ENCODE measurements at regions not wholly inside any gene's neighbourhood (a gene's known extent, or its start where the extent isn't known, plus 50 kb on each side); places are given as distances from the start of the nearest gene placed in this dataset.
"Not testable (repeated sequence)": the region's sequence is repeated elsewhere in the genome, so short reads cannot be mapped to it uniquely, and the experiment has no call there.

- intact Hi-C loops (cut with DNase I, micrococcal nuclease), result no loop called here
- ATAC-seq (peak; percentile 89), DNase-seq (no peak)
These were observed 306.0 kb downstream of the MTX2 start for GRCh38 chr2:176575237-176575744.

GRCh38 chr2:176577054-176577453 is 307.8 kb downstream of the MTX2 start:
- ATAC-seq, result no peak
- DNase-seq, result no peak
- intact Hi-C loops (cut with DNase I, micrococcal nuclease), result no loop called here

- ATAC-seq; intact Hi-C loops (cut with DNase I, micrococcal nuclease); DNase-seq: not testable (repeated sequence)
These were observed 309.1 kb downstream of the MTX2 start for GRCh38 chr2:176578292-176578691.

- peak in 1 of 2 donors; percentile 21 for DNase-seq
- peak; percentile 84 for ATAC-seq
These were observed 310.4 kb downstream of the MTX2 start for GRCh38 chr2:176579608-176580007.

GRCh38 chr2:176581557-176582165 is 312.4 kb downstream of the MTX2 start:
- intact Hi-C loops (cut with DNase I, micrococcal nuclease), result no loop called here
- no peak for ATAC-seq

More at GRCh38 chr2:176579608-176580007, 310.4 kb downstream of the MTX2 start:
- intact Hi-C loops (cut with DNase I, micrococcal nuclease), result no loop called here

GRCh38 chr2:176582176-176582575 is 312.9 kb downstream of the MTX2 start:
- intact Hi-C loops (cut with DNase I, micrococcal nuclease), result no loop called here
- DNase-seq, result no peak
- no peak for ATAC-seq

More at GRCh38 chr2:176581557-176582165, 312.4 kb downstream of the MTX2 start:
- no peak for DNase-seq

GRCh38 chr2:176582990-176583481 is 313.8 kb downstream of the MTX2 start:
- intact Hi-C loops (cut with DNase I, micrococcal nuclease), result no loop called here
- no peak for ATAC-seq
- no peak for DNase-seq

- intact Hi-C loops (cut with DNase I, micrococcal nuclease), result no loop called here
- ATAC-seq (peak; percentile 47), DNase-seq (peak in 1 of 2 donors; percentile 15)
These were observed 314.4 kb downstream of the MTX2 start for GRCh38 chr2:176583607-176584006.

- DNase-seq (no peak), ATAC-seq (peak; percentile 80)
- intact Hi-C loops (cut with DNase I, micrococcal nuclease), result no loop called here
These were observed 315.1 kb downstream of the MTX2 start for GRCh38 chr2:176584333-176584732.

- intact Hi-C loops (cut with DNase I, micrococcal nuclease), result no loop called here
- no peak for DNase-seq
- no peak for ATAC-seq
These were observed 316.0 kb downstream of the MTX2 start for GRCh38 chr2:176585291-176585690.

- ATAC-seq, result no peak
- intact Hi-C loops (cut with DNase I, micrococcal nuclease), result no loop called here
- no peak for DNase-seq
These were observed 316.5 kb downstream of the MTX2 start for GRCh38 chr2:176585791-176586190.

- intact Hi-C loops (cut with DNase I, micrococcal nuclease), result no loop called here
- DNase-seq, result no peak
- ATAC-seq, result no peak
These were observed 320.0 kb downstream of the MTX2 start for GRCh38 chr2:176589287-176589686.

GRCh38 chr2:176589825-176590440 is 320.7 kb downstream of the MTX2 start:
- ATAC-seq, result no peak
- intact Hi-C loops (cut with DNase I, micrococcal nuclease), result no loop called here

GRCh38 chr2:176592216-176592615 is 323.0 kb downstream of the MTX2 start:
- intact Hi-C loops (cut with DNase I, micrococcal nuclease), result no loop called here
- ATAC-seq (no peak), DNase-seq (no peak)

More at GRCh38 chr2:176589825-176590440, 320.7 kb downstream of the MTX2 start:
- no peak for DNase-seq

- peak; percentile 34 for ATAC-seq
- intact Hi-C loops (cut with DNase I, micrococcal nuclease), result no loop called here
- DNase-seq, result no peak
These were observed 326.7 kb downstream of the MTX2 start for GRCh38 chr2:176595986-176596385.

GRCh38 chr2:176597916-176598315 is 328.7 kb downstream of the MTX2 start:
- intact Hi-C loops (cut with DNase I, micrococcal nuclease), result no loop called here
- ATAC-seq (no peak), DNase-seq (no peak)

- DNase-seq (no peak), ATAC-seq (no peak)
- intact Hi-C loops (cut with DNase I, micrococcal nuclease), result no loop called here
These were observed 329.1 kb downstream of the MTX2 start for GRCh38 chr2:176598351-176598750.

- no peak for ATAC-seq
- intact Hi-C loops (cut with DNase I, micrococcal nuclease), result no loop called here
These were observed 330.7 kb downstream of the MTX2 start for GRCh38 chr2:176599796-176600485.

GRCh38 chr2:176601066-176601465 is 331.8 kb downstream of the MTX2 start:
- intact Hi-C loops (cut with DNase I, micrococcal nuclease), result no loop called here
- DNase-seq (no peak), ATAC-seq (no peak)

More at GRCh38 chr2:176599796-176600485, 330.7 kb downstream of the MTX2 start:
- DNase-seq, result no peak

GRCh38 chr2:176612036-176612435 is 342.8 kb downstream of the MTX2 start:
- intact Hi-C loops (cut with DNase I, micrococcal nuclease), result no loop called here
- ATAC-seq, result no peak

More at GRCh38 chr2:176612036-176612435, 342.8 kb downstream of the MTX2 start:
- no peak for DNase-seq

Data from left colon (tissue), 2 donors.